ENCODE measurements at regions not wholly inside any gene's neighbourhood (a gene's known extent, or its start where the extent isn't known, plus 50 kb on each side); places are given as distances from the start of the nearest gene placed in this dataset.

GRCh38 chr4:57430726-57431125, 320.5 kb upstream of the IGFBP7 start (continued):
- peak; percentile 87 for TF ChIP-seq ARID5B (CRISPR knock-in tag; IDR thresholded peaks at IDR 0.05)
- no peak for TF ChIP-seq PHF20 (CRISPR knock-in tag; IDR thresholded peaks at IDR 0.05)
- TF ChIP-seq SAP130 (CRISPR knock-in tag; IDR thresholded peaks at IDR 0.05; ENCODE audit: low read depth): peak; percentile 30; the same call in 1 of the 2 replicates
- TF ChIP-seq ZNF34 (CRISPR knock-in tag; IDR thresholded peaks at IDR 0.05; ENCODE audit: borderline replicate concordance): no peak
- TF ChIP-seq SALL1 (CRISPR knock-in tag; IDR thresholded peaks at IDR 0.05): peak; percentile 82
- TF ChIP-seq SMAD3 (CRISPR knock-in tag; IDR thresholded peaks at IDR 0.05): 0 out of 2 replicates have a peak, but pooled peaks have one; percentile 49
- no peak for TF ChIP-seq ZNF572 (CRISPR knock-in tag; IDR thresholded peaks at IDR 0.05)
- peak; percentile 23; the same call in 1 of the 2 replicates for TF ChIP-seq HDAC2 (CRISPR knock-in tag; IDR thresholded peaks at IDR 0.05)

- H3K36me3 ChIP-seq (replicated peaks in 1 of 2; ENCODE audit: control insufficient read depth in 1 of 2, insufficient read depth in 2 of 2, low read length in 2 of 2): no peaks in the 10 kb centered on the region
- H2AFZ ChIP-seq (ENCODE audit: low read length): no peak overlapping the region
- intact Hi-C loops (cut with micrococcal nuclease; ENCODE audit: unreplicated experiment): no loop called here
- ChIA-PET POLR2A (no interaction called here), CTCF (ENCODE audit: low intra/inter-chr PET ratio, low total read pairs) (no interaction called here)
- H3K79me2 ChIP-seq (ENCODE audit: insufficient read depth, low read length): no peaks in the 10 kb centered on the region
- H3K27me3 ChIP-seq (ENCODE audit: control insufficient read depth in 1 of 2, insufficient read depth in 2 of 2, low read length in 2 of 2): no peaks in the 10 kb centered on the region
- DNase-seq (ENCODE audit: low spot score) (peak; percentile 35), ATAC-seq (peak; percentile 87), FAIRE-seq (no peak)
- no peak overlapping the region for H3K4me2 ChIP-seq (ENCODE audit: low read depth, low read length)
- H3K9ac ChIP-seq (ENCODE audit: insufficient read depth, low read depth, low read length): no peak overlapping the region
- no peak overlapping the region for H3K4me3 ChIP-seq (replicated peaks in 1 of 3; ENCODE audit: insufficient read depth in 1 of 3, low read depth in 2 of 3, low read length in 3 of 3)
- WGBS (ENCODE audit: low lambda C conversion rate): 0% methylated on average over 10 of the region's 11 CpGs
- H3K9me3 ChIP-seq (ENCODE audit: low read length): no peaks in the 10 kb centered on the region
- no TSS peak for BruUV-seq (replicated peaks)
- no peak overlapping the region for H3K27ac ChIP-seq (ENCODE audit: extremely low read length, insufficient read depth, low read length)
- in situ Hi-C loops (cut with HindIII; ENCODE audit: extremely low pct_ligation_motif_present, low pct_unique_long_range_greater_than_20kb): no loop called here
- H3K4me1 ChIP-seq (ENCODE audit: insufficient read depth, low read length): peaks cover 12% of the 10 kb centered on the region
- no peaks in the 10 kb centered on the region for H4K20me1 ChIP-seq (ENCODE audit: insufficient read depth, low read length)
- TF ChIP-seq ARID3A (IDR thresholded peaks at IDR 0.05; ENCODE audit: low read depth, low read length) (0 out of 2 replicates have a peak, but pooled peaks have one; percentile 30), MYPOP (CRISPR knock-in tag; IDR thresholded peaks at IDR 0.05) (0 out of 2 replicates have a peak, but pooled peaks have one; percentile 37), MIXL1 (CRISPR knock-in tag; IDR thresholded peaks at IDR 0.05) (peak; percentile 52; the same call in 1 of the 2 replicates), CTCF (CRISPR knock-in tag; IDR thresholded peaks at IDR 0.05) (peak; percentile 88)
These were observed 316.7 kb upstream of the IGFBP7 start for GRCh38 chr4:57426779-57427395.

Data from HepG2 (cell line).